CD14-positive monocyte (primary cell): ENCODE measurements at regions not wholly inside any gene's neighbourhood (a gene's known extent, or its start where the extent isn't known, plus 50 kb on each side); places are given as distances from the start of the nearest gene placed in this dataset.

Source experiments
- DNase-seq, 3 donors: peaks; one replicate each; pipeline ENCODE4 v3.0.0-alpha.2; 2011 to 2022
- H2AFZ ChIP-seq: 2 replicates; pipeline ENCODE4 v1.6.0; 2012; ENCODE audit warnings: mild to moderate bottlenecking, low read depth, low read length, inconsistent platforms; ENCODE audit not compliant: insufficient read depth, poor library complexity, severe bottlenecking
- H3K27ac ChIP-seq, 2 donors: 1 replicate in 1 of 2; 2 replicates in 1 of 2; pipeline ENCODE4 v1.5.1; 2012 to 2013; ENCODE audit warnings: low read length in 2 of 2, control low read depth in 1 of 2, inconsistent platforms in 1 of 2, low read depth in 1 of 2, mild to moderate bottlenecking in 1 of 2
- H3K27me3 ChIP-seq, 2 donors: one replicate each; pipeline versions ENCODE4 v1.6.0 to v1.6.1; 2011 to 2013; ENCODE audit warnings: low read length in 2 of 2; ENCODE audit not compliant: control insufficient read depth in 2 of 2, insufficient read depth in 2 of 2
- H3K36me3 ChIP-seq, 2 donors: replicated peaks in 1 of 2; 1 replicate in 1 of 2; 2 replicates in 1 of 2; pipeline versions ENCODE4 v1.5.1 to v1.6.1; 2012 to 2013; ENCODE audit warnings: low read length in 2 of 2, control low read depth in 1 of 2, inconsistent platforms in 1 of 2, mild to moderate bottlenecking in 1 of 2; ENCODE audit not compliant: insufficient read depth in 2 of 2, control insufficient read depth in 1 of 2
- H3K4me1 ChIP-seq, 2 donors: 1 replicate in 1 of 2; 2 replicates in 1 of 2; pipeline versions ENCODE4 v1.5.1 to v1.6.1; 2012 to 2013; ENCODE audit warnings: low read length in 2 of 2, control low read depth in 1 of 2, inconsistent platforms in 1 of 2, mild to moderate bottlenecking in 1 of 2, moderate library complexity in 1 of 2; ENCODE audit not compliant: insufficient read depth in 2 of 2, control insufficient read depth in 1 of 2
- H3K4me2 ChIP-seq: replicated peaks from 2 replicates; pipeline ENCODE3; 2012; ENCODE audit warnings: low read length, moderate library complexity, mild to moderate bottlenecking; ENCODE audit not compliant: poor library complexity, severe bottlenecking; ENCODE audit errors: extremely low read depth
- H3K4me3 ChIP-seq, 3 experiments: fragments of 200-600 bp in 1 of 3; sonication (generic) in 1 of 3; replicated peaks in 1 of 3; 1 replicate in 2 of 3; 2 replicates in 1 of 3; pipeline ENCODE4 v1.5.1; 2011 to 2013; ENCODE audit warnings: low read length in 3 of 3, mild to moderate bottlenecking in 3 of 3, control low read depth in 2 of 3, low read depth in 2 of 3, inconsistent platforms in 1 of 3, moderate library complexity in 1 of 3
- H3K79me2 ChIP-seq: 2 replicates; pipeline ENCODE4 v1.6.0; 2012; ENCODE audit warnings: mild to moderate bottlenecking, control low read depth, inconsistent platforms, low read length, moderate library complexity; ENCODE audit not compliant: insufficient read depth
- H3K9ac ChIP-seq: 2 replicates; pipeline ENCODE4 v1.6.0; 2017; ENCODE audit warnings: low read length, mild to moderate bottlenecking; ENCODE audit not compliant: insufficient read depth, poor library complexity, severe bottlenecking
- H3K9me3 ChIP-seq, 2 donors: replicated peaks in 1 of 2; 1 replicate in 1 of 2; 2 replicates in 1 of 2; pipeline versions ENCODE4 v1.5.1 to v1.6.1; 2012 to 2013; ENCODE audit warnings: low read length in 2 of 2, control low read depth in 1 of 2; ENCODE audit not compliant: control insufficient read depth in 1 of 2, insufficient read depth in 1 of 2
- H4K20me1 ChIP-seq: 2 replicates; pipeline ENCODE4 v1.6.0; 2012; ENCODE audit warnings: mild to moderate bottlenecking, low read length, control low read depth, moderate library complexity; ENCODE audit not compliant: insufficient read depth
- H3K27ac Mint-ChIP-seq, 7 donors: one replicate each; pipeline ENCODE4 v1.8.0; 2020; ENCODE audit warnings: mild to moderate bottlenecking in 7 of 7, mixed read lengths in 7 of 7, moderate library complexity in 6 of 7, inconsistent platforms in 2 of 7
- H3K27me3 Mint-ChIP-seq, 3 donors: one replicate each; pipeline ENCODE4 v1.8.0; 2021 to 2022; ENCODE audit warnings: low read depth in 3 of 3, mild to moderate bottlenecking in 3 of 3, mixed read lengths in 3 of 3, moderate library complexity in 3 of 3, inconsistent platforms in 1 of 3
- H3K36me3 Mint-ChIP-seq, 2 donors: one replicate each; pipeline ENCODE4 v1.8.0; 2020; ENCODE audit warnings: mixed read lengths in 2 of 2, inconsistent platforms in 1 of 2, mild to moderate bottlenecking in 1 of 2
- H3K4me1 Mint-ChIP-seq: one replicate; pipeline ENCODE4 v1.8.0; 2020; ENCODE audit warnings: mild to moderate bottlenecking, mixed read lengths
- H3K4me3 Mint-ChIP-seq, 2 donors: one replicate each; pipeline ENCODE4 v1.8.0; 2020; ENCODE audit warnings: mild to moderate bottlenecking in 2 of 2, mixed read lengths in 2 of 2, moderate library complexity in 1 of 2
- H3K9me3 Mint-ChIP-seq, 7 donors: one replicate each; pipeline ENCODE4 v1.8.0; 2020 to 2022; ENCODE audit warnings: mixed read lengths in 7 of 7, mild to moderate bottlenecking in 6 of 7, moderate library complexity in 6 of 7, inconsistent platforms in 2 of 7
- WGBS: methylation state at CpG from one replicate; pipeline ENCODE4 v1.1.5; 2013; ENCODE audit warnings: missing lambda C conversion rate; ENCODE audit not compliant: insufficient coverage; 5-methylcytosine and 5-hydroxymethylcytosine counted together
- intact Hi-C, 2 donors: fragments of 100-400 bp; cut with micrococcal nuclease; formaldehyde crosslinking; loops; one replicate each; pipeline versions ENCODE4 v1.15.0 to v1.15.1; 2023
- TF ChIP-seq, protein P1 (sequence below): fragments of 200-600 bp; IDR thresholded peaks from one replicate; pipeline ENCODE4 v1.8.0; 2022; ENCODE audit warnings: antibody characterized with exemption, mild to moderate bottlenecking

DNA sequence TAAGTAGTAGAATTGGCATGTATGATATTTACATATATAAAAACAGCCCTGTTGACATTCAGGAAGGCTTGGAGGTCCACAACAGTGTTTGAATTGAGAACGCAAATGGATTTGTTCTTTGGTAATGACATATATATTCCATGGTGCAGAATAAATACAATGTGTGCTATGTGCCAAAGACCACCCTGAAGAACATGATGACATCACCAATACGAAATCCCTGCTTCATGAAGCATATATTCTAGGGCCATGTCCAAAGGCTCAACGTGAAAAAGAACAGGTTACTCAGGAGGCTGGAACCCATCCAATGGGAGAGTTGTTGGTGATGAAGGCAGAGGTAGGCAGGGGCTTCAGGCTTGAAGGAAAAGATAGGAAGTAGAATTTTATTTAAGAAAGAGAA is 423.9 kb upstream of the MAF start:
- Mint-ChIP-seq H3K4me1 (peaks cover 8% of the 10 kb centered on the region), H3K4me3 (no peak overlapping the region), H3K9me3 (peaks cover 0 to 3% (median 0%) of the 10 kb centered on the region in 7 donors), H3K36me3 (no peaks in the 10 kb centered on the region), H3K27me3 (no peaks in the 10 kb centered on the region), H3K27ac (no peak overlapping the region)
- no peak overlapping the region for H3K4me2 ChIP-seq
- no peaks in the 10 kb centered on the region for H3K36me3 ChIP-seq
- 92% methylated on average over 2 of the region's 3 CpGs for WGBS
- no peak for DNase-seq
- H3K9ac ChIP-seq, result no peak overlapping the region
- no peaks in the 10 kb centered on the region for H4K20me1 ChIP-seq
- no peaks in the 10 kb centered on the region for H3K27me3 ChIP-seq
- no peak overlapping the region for H3K27ac ChIP-seq
- no peak overlapping the region for H3K4me3 ChIP-seq
- TF ChIP-seq, protein P1, sequence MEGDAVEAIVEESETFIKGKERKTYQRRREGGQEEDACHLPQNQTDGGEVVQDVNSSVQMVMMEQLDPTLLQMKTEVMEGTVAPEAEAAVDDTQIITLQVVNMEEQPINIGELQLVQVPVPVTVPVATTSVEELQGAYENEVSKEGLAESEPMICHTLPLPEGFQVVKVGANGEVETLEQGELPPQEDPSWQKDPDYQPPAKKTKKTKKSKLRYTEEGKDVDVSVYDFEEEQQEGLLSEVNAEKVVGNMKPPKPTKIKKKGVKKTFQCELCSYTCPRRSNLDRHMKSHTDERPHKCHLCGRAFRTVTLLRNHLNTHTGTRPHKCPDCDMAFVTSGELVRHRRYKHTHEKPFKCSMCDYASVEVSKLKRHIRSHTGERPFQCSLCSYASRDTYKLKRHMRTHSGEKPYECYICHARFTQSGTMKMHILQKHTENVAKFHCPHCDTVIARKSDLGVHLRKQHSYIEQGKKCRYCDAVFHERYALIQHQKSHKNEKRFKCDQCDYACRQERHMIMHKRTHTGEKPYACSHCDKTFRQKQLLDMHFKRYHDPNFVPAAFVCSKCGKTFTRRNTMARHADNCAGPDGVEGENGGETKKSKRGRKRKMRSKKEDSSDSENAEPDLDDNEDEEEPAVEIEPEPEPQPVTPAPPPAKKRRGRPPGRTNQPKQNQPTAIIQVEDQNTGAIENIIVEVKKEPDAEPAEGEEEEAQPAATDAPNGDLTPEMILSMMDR, result no peak
- intact Hi-C loops, result no loop called here
- H2AFZ ChIP-seq, result no peak overlapping the region
- no peaks in the 10 kb centered on the region for H3K9me3 ChIP-seq
- H3K4me1 ChIP-seq, result peaks cover 0 to 4% of the 10 kb centered on the region in 2 donors
- no peaks in the 10 kb centered on the region for H3K79me2 ChIP-seq

DNA sequence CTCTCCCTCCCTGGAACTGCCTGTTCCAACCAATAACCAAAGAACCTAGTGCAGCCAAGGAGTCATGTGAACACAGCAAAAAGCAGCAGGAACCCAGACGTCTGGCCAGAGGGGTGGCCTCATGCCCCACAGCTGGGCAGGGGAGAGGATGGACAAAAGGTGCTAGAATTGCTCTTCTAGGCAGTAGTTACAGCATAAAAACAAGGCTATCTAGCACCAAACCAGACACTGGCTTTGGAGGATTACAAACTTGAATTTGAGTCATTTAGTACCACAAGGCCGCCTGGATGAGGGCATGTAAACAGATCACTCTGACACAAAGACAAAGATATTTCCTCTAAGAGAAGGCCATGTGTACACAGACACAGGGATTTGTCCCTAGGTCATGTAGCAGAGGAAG is 423.3 kb upstream of the MAF start:
- H3K9me3 ChIP-seq, result no peaks in the 10 kb centered on the region
- WGBS, result 100% methylated on average over 1 of the region's 2 CpGs
- H3K4me1 ChIP-seq, result peaks cover 0 to 4% of the 10 kb centered on the region in 2 donors
- DNase-seq, result no peak
- no peak overlapping the region for H3K4me3 ChIP-seq
- TF ChIP-seq, protein P1, result no peak
- no peak overlapping the region for H2AFZ ChIP-seq
- Mint-ChIP-seq H3K4me3 (no peak overlapping the region), H3K4me1 (peaks cover 8% of the 10 kb centered on the region), H3K9me3 (peaks cover 0 to 5% (median 0%) of the 10 kb centered on the region in 7 donors), H3K36me3 (no peaks in the 10 kb centered on the region), H3K27me3 (no peaks in the 10 kb centered on the region), H3K27ac (no peak overlapping the region)
- no peaks in the 10 kb centered on the region for H4K20me1 ChIP-seq
- intact Hi-C loops, result no loop called here
- H3K4me2 ChIP-seq, result no peak overlapping the region
- H3K27ac ChIP-seq, result no peak overlapping the region
- no peaks in the 10 kb centered on the region for H3K27me3 ChIP-seq
- no peaks in the 10 kb centered on the region for H3K79me2 ChIP-seq
- H3K36me3 ChIP-seq, result no peaks in the 10 kb centered on the region
- H3K9ac ChIP-seq, result no peak overlapping the region
